HG03175 (cell line): ENCODE measurements at regions not wholly inside any gene's neighbourhood (a gene's known extent, or its start where the extent isn't known, plus 50 kb on each side); places are given as distances from the start of the nearest gene placed in this dataset.

Experiments
- ATAC-seq: cut with Tn5 transposase; IDR thresholded peaks from one replicate; pipeline ENCODE4 v1.9.1; 2021; ENCODE audit warnings: mild to moderate bottlenecking, moderate library complexity; ENCODE audit not compliant: unreplicated experiment

GRCh38 chr5:143511736-143512135 lies 108.2 kb upstream of the NR3C1 start:
- ATAC-seq = no peak

- ATAC-seq = peak; percentile 88
These were observed 106.3 kb upstream of the NR3C1 start for GRCh38 chr5:143509758-143510221.

GRCh38 chr5:143506836-143507552 lies 103.5 kb upstream of the NR3C1 start:
- ATAC-seq = no peak

GRCh38 chr5:143505934-143506333 lies 102.4 kb upstream of the NR3C1 start:
- no peak for ATAC-seq

GRCh38 chr5:143505354-143505753 lies 101.9 kb upstream of the NR3C1 start:
- ATAC-seq = no peak

- no peak for ATAC-seq
These were observed 98.0 kb upstream of the NR3C1 start for GRCh38 chr5:143501310-143502044.

GRCh38 chr5:143499480-143500114 lies 96.1 kb upstream of the NR3C1 start:
- ATAC-seq = no peak

GRCh38 chr5:143498821-143499220 lies 95.3 kb upstream of the NR3C1 start:
- ATAC-seq = no peak

- ATAC-seq = no peak
These were observed 94.3 kb upstream of the NR3C1 start for GRCh38 chr5:143497749-143498148.

- ATAC-seq = no peak
These were observed 93.5 kb upstream of the NR3C1 start for GRCh38 chr5:143496943-143497342.

- no peak for ATAC-seq
These were observed 92.4 kb upstream of the NR3C1 start for GRCh38 chr5:143495821-143496275.

GRCh38 chr5:143495110-143495509 lies 91.6 kb upstream of the NR3C1 start:
- no peak for ATAC-seq

GRCh38 chr5:143494595-143494994 lies 91.1 kb upstream of the NR3C1 start:
- ATAC-seq = no peak

GRCh38 chr5:143494162-143494561 lies 90.7 kb upstream of the NR3C1 start:
- ATAC-seq = no peak

GRCh38 chr5:143492783-143493182 lies 89.3 kb upstream of the NR3C1 start:
- ATAC-seq = no peak

- no peak for ATAC-seq
These were observed 88.2 kb upstream of the NR3C1 start for GRCh38 chr5:143491646-143492045.

GRCh38 chr5:143488381-143488780 lies 84.9 kb upstream of the NR3C1 start:
- ATAC-seq = no peak

- no peak for ATAC-seq
These were observed 81.1 kb upstream of the NR3C1 start for GRCh38 chr5:143484601-143485000.

GRCh38 chr5:143481697-143482531 lies 78.4 kb upstream of the NR3C1 start:
- ATAC-seq = no peak

GRCh38 chr5:143480001-143480400 lies 76.5 kb upstream of the NR3C1 start:
- ATAC-seq = no peak

- no peak for ATAC-seq
These were observed 75.9 kb upstream of the NR3C1 start for GRCh38 chr5:143479394-143479793.
